GM18951 (cell line): ENCODE measurements at regions not wholly inside any gene's neighbourhood (a gene's known extent, or its start where the extent isn't known, plus 50 kb on each side); places are given as distances from the start of the nearest gene placed in this dataset.

Experiments used
- POLR2A ChIP-seq: IDR thresholded peaks from 4 replicates; pipeline ENCODE4 v1.6.1; 2011; ENCODE audit warnings: mild to moderate bottlenecking; ENCODE audit not compliant: insufficient read length, insufficient read depth; ENCODE audit errors: extremely low read depth
- in situ Hi-C: fragments of 300-500 bp; cut with MboI; formaldehyde crosslinking; loops from one replicate; pipeline ENCODE4 v1.12.0; 2022; ENCODE audit warnings: low sequenced_read_pairs, mixed read lengths, inconsistent platforms; ENCODE audit not compliant: unreplicated experiment

DNA sequence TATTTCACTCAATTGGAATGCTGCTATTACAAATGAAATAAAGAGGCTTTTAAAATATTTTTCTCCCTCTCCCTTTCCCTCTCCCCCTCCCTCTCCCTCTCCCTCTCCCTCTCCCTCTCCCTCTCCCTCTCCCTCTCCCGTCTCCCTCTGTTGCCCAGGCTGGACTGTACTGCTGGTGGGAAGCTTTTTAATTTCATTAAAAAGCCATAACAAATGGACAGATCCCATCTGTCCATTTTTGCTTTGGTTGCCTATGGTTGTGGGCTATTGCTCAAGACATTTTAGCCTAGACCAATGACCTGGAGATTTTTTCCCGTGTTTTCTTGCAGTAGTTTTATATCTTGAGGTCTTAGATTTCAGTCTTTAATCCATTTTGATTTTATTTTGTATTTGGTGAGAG, 107.2 kb upstream of the LRRC3B start:
- TF ChIP-seq POLR2A: no peak
- in situ Hi-C loops: no loop called here

DNA sequence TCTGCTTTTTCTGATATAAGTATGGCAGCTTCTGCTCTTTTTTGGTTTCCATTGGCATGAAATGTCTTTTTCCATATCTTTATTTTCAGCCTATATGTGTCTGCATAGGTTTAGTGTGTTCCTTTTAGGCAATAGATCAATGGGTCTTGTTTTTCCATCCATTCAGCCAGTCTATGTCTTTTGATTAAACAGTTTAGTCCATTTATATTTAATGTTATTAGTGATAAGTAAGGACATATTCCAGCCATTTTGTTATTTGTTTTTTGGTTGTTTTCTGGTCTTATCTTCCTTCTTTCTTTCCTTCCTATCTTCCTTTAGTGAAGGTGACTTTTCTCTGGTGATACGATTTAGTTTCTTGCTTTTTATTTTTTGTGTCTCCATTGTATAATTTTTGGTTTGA, 101.3 kb upstream of the LRRC3B start:
- in situ Hi-C loops: no loop called here

DNA sequence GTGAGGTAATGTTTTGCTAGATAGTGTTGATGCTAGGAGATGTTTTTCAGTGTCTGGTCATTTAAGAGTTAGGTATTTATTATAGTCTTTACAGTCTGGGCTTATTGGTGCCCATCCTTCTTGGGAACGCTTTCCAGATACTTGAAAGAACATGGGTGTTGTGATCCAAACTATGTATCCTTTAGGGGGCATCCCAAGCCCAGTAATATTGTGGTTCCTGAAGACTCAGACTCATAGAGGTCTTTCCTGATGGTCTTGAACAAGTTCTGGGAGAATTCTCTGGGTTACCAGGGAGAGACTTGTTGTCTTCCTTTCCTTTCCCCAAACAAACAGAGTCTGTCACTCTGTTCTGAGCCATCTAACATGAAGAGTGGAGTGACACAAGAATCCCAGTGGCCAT, 99.7 kb upstream of the LRRC3B start:
- in situ Hi-C loops: no loop called here

More for the DNA sequence above, 101.3 kb upstream of the LRRC3B start:
- no peak for TF ChIP-seq POLR2A

GRCh38 chr3:26525013-26525412, 97.6 kb upstream of the LRRC3B start:
- in situ Hi-C loops: no loop called here
- TF ChIP-seq POLR2A: no peak

More for the DNA sequence above, 99.7 kb upstream of the LRRC3B start:
- no peak for TF ChIP-seq POLR2A

GRCh38 chr3:26535151-26535550, 87.4 kb upstream of the LRRC3B start:
- in situ Hi-C loops: no loop called here
- TF ChIP-seq POLR2A: no peak

- in situ Hi-C loops: no loop called here
- no peak for TF ChIP-seq POLR2A
Observed at GRCh38 chr3:26536955-26537354, 85.6 kb upstream of the LRRC3B start.

DNA sequence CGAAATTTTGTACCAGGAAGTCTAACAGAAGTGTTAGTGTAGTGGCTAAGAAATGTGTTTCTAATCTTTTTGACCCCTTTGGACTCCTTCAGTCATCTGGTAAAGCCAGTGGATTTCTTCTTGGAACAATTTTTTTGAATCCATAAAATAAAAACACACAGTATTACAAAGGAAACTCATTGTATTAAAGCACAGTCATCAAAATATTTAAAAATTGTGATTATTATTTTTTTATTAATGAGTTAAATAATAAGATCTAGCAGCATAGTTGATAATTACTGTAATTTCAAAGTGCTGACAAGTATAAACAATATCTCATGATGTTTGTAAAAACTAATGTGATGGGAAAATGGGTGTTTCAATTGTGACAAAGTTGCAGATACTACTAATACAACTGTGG, 72.2 kb upstream of the LRRC3B start:
- in situ Hi-C loops: no loop called here
- TF ChIP-seq POLR2A: no peak

- in situ Hi-C loops: no loop called here
- no peak for TF ChIP-seq POLR2A
Observed at GRCh38 chr3:26556637-26557036, 65.9 kb upstream of the LRRC3B start.

GRCh38 chr3:26558257-26558656, 64.3 kb upstream of the LRRC3B start:
- TF ChIP-seq POLR2A: no peak
- in situ Hi-C loops: no loop called here

- no peak for TF ChIP-seq POLR2A
- in situ Hi-C loops: no loop called here
Observed at GRCh38 chr3:26559227-26559626, 63.3 kb upstream of the LRRC3B start.

- TF ChIP-seq POLR2A: no peak
- in situ Hi-C loops: no loop called here
Observed at GRCh38 chr3:26560081-26560480, 62.5 kb upstream of the LRRC3B start.

DNA sequence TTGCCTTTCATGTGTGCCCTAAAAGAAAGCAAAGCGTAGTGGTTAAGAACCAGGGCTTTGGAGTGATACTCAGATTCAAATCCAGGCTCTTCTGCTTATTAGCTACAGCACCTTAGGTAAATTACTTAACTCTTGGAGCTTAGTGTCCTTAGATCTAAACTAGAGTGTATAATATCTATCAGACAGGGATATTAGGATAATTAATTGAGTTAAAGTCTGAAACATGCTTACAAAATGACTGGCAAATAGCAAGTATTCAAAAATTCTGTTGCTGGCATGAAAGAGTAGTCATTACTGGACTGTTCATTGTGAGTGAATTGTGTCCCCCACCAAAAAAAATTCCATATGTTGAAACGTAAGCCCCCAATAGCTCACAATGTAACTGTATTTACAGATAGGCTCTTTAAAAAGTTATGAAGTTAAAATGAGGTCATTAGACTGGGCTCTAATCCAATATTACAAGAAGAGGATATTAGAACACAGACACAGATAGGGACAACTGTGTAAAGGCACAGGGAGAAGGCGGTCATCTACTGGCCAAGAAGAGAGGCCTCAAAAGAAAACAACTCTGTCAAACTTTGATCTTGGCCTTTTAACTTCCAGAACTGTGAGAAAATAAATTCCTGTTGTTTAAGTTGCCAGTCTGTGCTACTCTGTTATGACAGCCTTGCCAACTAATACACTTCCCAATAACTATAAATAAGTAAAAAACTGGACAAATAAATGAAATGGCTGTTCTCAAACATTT, 60.4 kb upstream of the LRRC3B start:
- in situ Hi-C loops: no loop called here

More for the DNA sequence above, 60.4 kb upstream of the LRRC3B start:
- no peak for TF ChIP-seq POLR2A
